ENCODE measurements at regions not wholly inside any gene's neighbourhood (a gene's known extent, or its start where the extent isn't known, plus 50 kb on each side); places are given as distances from the start of the nearest gene placed in this dataset.

- no peak for TF ChIP-seq CTCF (IDR thresholded peaks at IDR 0.05; ENCODE audit: borderline replicate concordance, extremely low read depth, low read length, poor library complexity, severe bottlenecking)
- no peak for TF ChIP-seq EZH2 (IDR thresholded peaks at IDR 0.05; ENCODE audit: borderline replicate concordance, low read depth, low read length, severe bottlenecking)
Measured at GRCh38 chr7:16365952-16366351, 55.4 kb downstream of the CRPPA start.
